ENCODE measurements at regions not wholly inside any gene's neighbourhood (a gene's known extent, or its start where the extent isn't known, plus 50 kb on each side); places are given as distances from the start of the nearest gene placed in this dataset.
A peak's percentile ranks its signal among the peaks of the same experiment; 100 is the strongest.

DNA sequence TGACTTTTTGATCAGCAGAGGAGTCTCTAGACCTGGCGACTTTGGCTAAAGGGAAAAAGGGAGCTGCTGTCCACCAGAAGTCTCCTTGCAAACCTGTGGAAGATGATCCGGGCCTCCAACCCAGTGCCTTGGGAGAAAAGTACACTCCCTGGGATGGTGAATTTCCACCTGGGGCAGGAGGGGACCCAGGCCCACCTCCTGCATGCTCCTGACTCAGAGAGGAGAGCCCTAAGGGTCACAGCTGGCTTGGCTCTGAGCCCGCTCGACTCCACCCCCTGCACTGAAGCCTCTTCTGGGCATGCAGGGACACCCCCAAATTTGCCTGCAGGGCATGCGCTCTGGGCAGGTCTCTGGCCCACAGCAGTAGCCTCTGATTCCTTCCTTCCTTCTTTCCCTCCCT lies 66.5 kb downstream of the PDCL3 start:
- H3K4me2 ChIP-seq (ENCODE audit: control insufficient read depth, insufficient read depth): no peak overlapping the region
- POLR2A ChIA-PET: no interaction called here
- H3K27ac ChIP-seq (ENCODE audit: control insufficient read depth, insufficient read depth): no peak overlapping the region
- 0 out of 3 replicates have a peak, but pooled peaks have one; percentile 18 for ATAC-seq
- TF ChIP-seq SREBF2 (IDR thresholded peaks at IDR 0.05; ENCODE audit: low read length) (no peak), POU2F2 (IDR thresholded peaks at IDR 0.05; ENCODE audit: borderline replicate concordance, low read depth, low read length) (0 out of 3 replicates have a peak, but pooled peaks have one; percentile 28)
- H3K79me2 ChIP-seq (ENCODE audit: control insufficient read depth, insufficient read depth, low read length): no peaks in the 10 kb centered on the region
- H3K9me3 ChIP-seq (replicated peaks; ENCODE audit: control insufficient read depth, insufficient read depth, low read length): no peaks in the 10 kb centered on the region
- BruUV-seq (replicated peaks): no TSS peak
- H2AFZ ChIP-seq (ENCODE audit: control insufficient read depth, low read depth, low read length): no peak overlapping the region
- in situ Hi-C loops (cut with MboI) (no loop called here), intact Hi-C loops (cut with micrococcal nuclease; ENCODE audit: unreplicated experiment) (no loop called here)
- FAIRE-seq: no peak
- H3K4me3 ChIP-seq: no peak overlapping the region
- WGBS (ENCODE audit: insufficient coverage, insufficient replicate concordance, low lambda C conversion rate, missing lambda C conversion rate): 14% methylated on average over 5 of the region's 5 CpGs
- no peaks in the 10 kb centered on the region for H4K20me1 ChIP-seq (ENCODE audit: control insufficient read depth, insufficient read depth)
- CTCF ChIA-PET: no interaction called here
- no peak overlapping the region for H3K9ac ChIP-seq (ENCODE audit: control insufficient read depth, insufficient read depth, low read length)
- H3K4me1 ChIP-seq (ENCODE audit: control insufficient read depth, insufficient read depth, low read length): no peaks in the 10 kb centered on the region
- RAD21 ChIA-PET (ENCODE audit: unreplicated experiment): no interaction called here
- DNase-seq (ENCODE audit: low read depth, low spot score): no peak
- H3K27me3 ChIP-seq (replicated peaks in 1 of 2; ENCODE audit: control insufficient read depth in 2 of 2, insufficient read depth in 2 of 2, low read length in 1 of 2): peaks cover 3% of the 10 kb centered on the region in 2 experiments; a peak in 1 of 4 replicates
- SMC1A ChIA-PET (ENCODE audit: uncharacterized antibody, unreplicated experiment): no interaction called here
- H3K36me3 ChIP-seq (ENCODE audit: control insufficient read depth in 2 of 2, insufficient read depth in 2 of 2, low read length in 1 of 2): no peaks in the 10 kb centered on the region

DNA sequence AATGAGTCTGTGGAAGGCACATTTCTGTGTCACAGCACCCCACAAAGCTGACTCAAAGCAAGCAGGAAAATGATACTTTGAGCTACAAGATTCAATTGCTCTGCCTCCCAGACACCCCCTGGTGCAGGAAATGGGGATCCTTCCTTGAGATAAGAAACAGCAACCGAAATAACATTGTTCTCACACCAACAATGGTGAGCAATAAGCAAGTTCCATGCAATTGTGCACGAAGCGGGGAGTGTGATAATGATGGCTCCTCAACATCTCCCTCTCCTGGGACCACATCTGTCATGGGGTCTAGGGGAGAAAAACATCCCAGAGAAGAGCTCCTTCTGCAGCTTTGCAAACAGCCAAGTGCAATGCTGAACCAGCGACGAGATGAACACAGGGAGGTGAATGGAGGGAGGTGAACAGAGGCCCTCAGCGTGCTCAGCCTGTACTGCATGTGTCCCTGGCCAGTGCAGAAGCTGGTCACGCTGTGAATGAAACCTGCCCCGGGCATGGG lies 67.7 kb downstream of the PDCL3 start:
- H3K27ac ChIP-seq (ENCODE audit: control insufficient read depth, insufficient read depth): no peak overlapping the region
- 49% methylated on average over 8 of the region's 8 CpGs for WGBS (ENCODE audit: insufficient coverage, insufficient replicate concordance, low lambda C conversion rate, missing lambda C conversion rate)
- H3K4me3 ChIP-seq: no peak overlapping the region
- H4K20me1 ChIP-seq (ENCODE audit: control insufficient read depth, insufficient read depth): no peaks in the 10 kb centered on the region
- no peak for TF ChIP-seq CBX5 (IDR thresholded peaks at IDR 0.05; ENCODE audit: low read depth)
- TF ChIP-seq, protein P1, sequence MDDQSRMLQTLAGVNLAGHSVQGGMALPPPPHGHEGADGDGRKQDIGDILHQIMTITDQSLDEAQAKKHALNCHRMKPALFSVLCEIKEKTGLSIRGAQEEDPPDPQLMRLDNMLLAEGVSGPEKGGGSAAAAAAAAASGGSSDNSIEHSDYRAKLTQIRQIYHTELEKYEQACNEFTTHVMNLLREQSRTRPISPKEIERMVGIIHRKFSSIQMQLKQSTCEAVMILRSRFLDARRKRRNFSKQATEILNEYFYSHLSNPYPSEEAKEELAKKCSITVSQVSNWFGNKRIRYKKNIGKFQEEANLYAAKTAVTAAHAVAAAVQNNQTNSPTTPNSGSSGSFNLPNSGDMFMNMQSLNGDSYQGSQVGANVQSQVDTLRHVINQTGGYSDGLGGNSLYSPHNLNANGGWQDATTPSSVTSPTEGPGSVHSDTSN (IDR thresholded peaks at IDR 0.05; ENCODE audit: insufficient replicate concordance, low read depth, low read length): no peak
- no peak for TF ChIP-seq BRCA1 (IDR thresholded peaks at IDR 0.05; ENCODE audit: low read depth, low read length)
- no peak for TF ChIP-seq SRF (IDR thresholded peaks at IDR 0.05; ENCODE audit: low read depth in 2 of 2, low read length in 2 of 2)
- no peak for TF ChIP-seq ZNF217 (IDR thresholded peaks at IDR 0.05)
- no peak for TF ChIP-seq NBN (IDR thresholded peaks at IDR 0.05)
- TF ChIP-seq BHLHE40 (IDR thresholded peaks at IDR 0.05; ENCODE audit: borderline replicate concordance in 1 of 2, low read depth in 2 of 2, low read length in 1 of 2): no peak
- TF ChIP-seq EGR1 (IDR thresholded peaks at IDR 0.05; ENCODE audit: borderline replicate concordance in 1 of 2, low read depth in 2 of 2, low read length in 2 of 2): no peak
- TF ChIP-seq TCF3 (IDR thresholded peaks at IDR 0.05; ENCODE audit: borderline replicate concordance, insufficient read depth, low read depth, low read length): no peak
- H3K4me1 ChIP-seq (ENCODE audit: control insufficient read depth, insufficient read depth, low read length): no peaks in the 10 kb centered on the region
- no peaks in the 10 kb centered on the region for H3K79me2 ChIP-seq (ENCODE audit: control insufficient read depth, insufficient read depth, low read length)
- no peaks in the 10 kb centered on the region for H3K9me3 ChIP-seq (replicated peaks; ENCODE audit: control insufficient read depth, insufficient read depth, low read length)
- no peak for DNase-seq (ENCODE audit: low read depth, low spot score)
- FAIRE-seq: no peak
- SMC1A ChIA-PET (ENCODE audit: uncharacterized antibody, unreplicated experiment): no interaction called here
- no peak overlapping the region for H2AFZ ChIP-seq (ENCODE audit: control insufficient read depth, low read depth, low read length)
- no peaks in the 10 kb centered on the region for H3K36me3 ChIP-seq (ENCODE audit: control insufficient read depth in 2 of 2, insufficient read depth in 2 of 2, low read length in 1 of 2)
- no peak overlapping the region for H3K9ac ChIP-seq (ENCODE audit: control insufficient read depth, insufficient read depth, low read length)
- BruUV-seq (replicated peaks): no TSS peak
- RAD21 ChIA-PET (ENCODE audit: unreplicated experiment): no interaction called here
- H3K27me3 ChIP-seq (replicated peaks in 1 of 2; ENCODE audit: control insufficient read depth in 2 of 2, insufficient read depth in 2 of 2, low read length in 1 of 2): peaks cover 3% of the 10 kb centered on the region in 2 experiments; a peak in 1 of 4 replicates
- POLR2A ChIA-PET: interaction anchor here (0.6 kb wide), 2 partner anchors 155 to 1347 kb away, joined by 4 to 8 read pairs; no protein-coding TSS in a partner anchor
- intact Hi-C loops (cut with micrococcal nuclease; ENCODE audit: unreplicated experiment): no loop called here
- no peak for ATAC-seq
- in situ Hi-C loops (cut with MboI): no loop called here
- CTCF ChIA-PET: no interaction called here
- H3K4me2 ChIP-seq (ENCODE audit: control insufficient read depth, insufficient read depth): no peak overlapping the region

All from GM12878 (cell line).